GM12878 (cell line): ENCODE measurements at regions not wholly inside any gene's neighbourhood (a gene's known extent, or its start where the extent isn't known, plus 50 kb on each side); places are given as distances from the start of the nearest gene placed in this dataset.

Experiments
- ATAC-seq: fragments of 200-7000 bp; cut with Tn5 transposase; 3 replicates; pipeline ENCODE4 v1.9.1; 2020; ENCODE audit warnings: mild to moderate bottlenecking, moderate library complexity
- BruUV-seq: library from RNA; stranded (reverse); fragments of 400-500 nt; replicated peaks from 2 replicates; lab custom pipeline; 2021; lab: Mats Ljungman, UMichigan
- CTCF ChIA-PET: fragments of 300-600 bp; sonication (Branson Sonifier 250); formaldehyde crosslinking; extraction: SDS; loops from one replicate; lab custom pipeline; 2021; ENCODE audit warnings: inconsistent platforms; lab: Yijun Ruan, JAX
- POLR2A ChIA-PET: fragments of 350-600 bp; formaldehyde crosslinking; extraction: SDS; loops from one replicate; lab custom pipeline; 2021; ENCODE audit warnings: inconsistent platforms; lab: Charles Lee
- RAD21 ChIA-PET: fragments of 300-600 bp; sonication (Branson Sonifier 250); formaldehyde crosslinking; loops from one replicate; lab custom pipeline; 2023; ENCODE audit warnings: antibody characterized with exemption; ENCODE audit not compliant: unreplicated experiment; lab: Charles Lee
- SMC1A ChIA-PET: fragments of 300-600 bp; sonication (Branson Sonifier 250); formaldehyde crosslinking; loops from one replicate; lab custom pipeline; 2023; ENCODE audit not compliant: unreplicated experiment, uncharacterized antibody; lab: Charles Lee
- DNase-seq: peaks from one replicate; pipeline ENCODE4 v3.0.0-alpha.2; 2011; ENCODE audit warnings: low read depth, low spot score
- FAIRE-seq: peaks from 3 replicates; lab custom pipeline; 2011; peaks lifted over from hg19 to GRCh38; lab: Jason Lieb, UNC
- H2AFZ ChIP-seq: 2 replicates; pipeline ENCODE4 v1.6.0; 2011; ENCODE audit warnings: low read depth, low read length, control low read depth; ENCODE audit not compliant: control insufficient read depth
- H3K27ac ChIP-seq: 2 replicates; pipeline ENCODE4 v1.5.1; 2011; ENCODE audit warnings: control low read depth; ENCODE audit not compliant: control insufficient read depth, insufficient read depth
- H3K27me3 ChIP-seq, 2 experiments: replicated peaks in 1 of 2; 2 replicates each; pipeline versions ENCODE4 v1.6.0 to v1.6.1; 2011; ENCODE audit warnings: low read length in 1 of 2; ENCODE audit not compliant: control insufficient read depth in 2 of 2, insufficient read depth in 2 of 2
- H3K36me3 ChIP-seq, 2 experiments: 2 replicates each; pipeline ENCODE4 v1.5.1; 2011; ENCODE audit warnings: low read length in 1 of 2; ENCODE audit not compliant: control insufficient read depth in 2 of 2, insufficient read depth in 2 of 2
- H3K4me1 ChIP-seq: 2 replicates; pipeline ENCODE4 v1.6.1; 2011; ENCODE audit warnings: mild to moderate bottlenecking, low read length, moderate library complexity, mixed read lengths; ENCODE audit not compliant: control insufficient read depth, insufficient read depth
- H3K4me2 ChIP-seq: 2 replicates; pipeline ENCODE4 v1.6.0; 2011; ENCODE audit warnings: control low read depth; ENCODE audit not compliant: control insufficient read depth, insufficient read depth
- H3K4me3 ChIP-seq: fragments of 200-600 bp; sonication (generic); 2 replicates; pipeline ENCODE4 v1.5.1; 2016
- H3K79me2 ChIP-seq: 2 replicates; pipeline ENCODE4 v1.6.0; 2011; ENCODE audit warnings: low read length; ENCODE audit not compliant: control insufficient read depth, insufficient read depth
- H3K9ac ChIP-seq: 2 replicates; pipeline ENCODE4 v1.8.0; 2011; ENCODE audit warnings: low read length, control low read depth, mixed read lengths; ENCODE audit not compliant: control insufficient read depth, insufficient read depth
- H3K9me3 ChIP-seq: replicated peaks from 3 replicates; pipeline ENCODE4 v1.5.1; 2011; ENCODE audit warnings: mild to moderate bottlenecking, low read length; ENCODE audit not compliant: control insufficient read depth, insufficient read depth
- H4K20me1 ChIP-seq: 2 replicates; pipeline ENCODE4 v1.6.0; 2011; ENCODE audit not compliant: control insufficient read depth, insufficient read depth
- ASH2L ChIP-seq: fragments of 300-600, 200-600 bp; sonication (generic); IDR thresholded peaks from 2 replicates; pipeline ENCODE4 v1.6.1; 2017; ENCODE audit warnings: low read depth, mild to moderate bottlenecking, borderline replicate concordance
- CBX5 ChIP-seq: sonication (generic); IDR thresholded peaks from 2 replicates; pipeline ENCODE4 v1.6.1; 2016; ENCODE audit warnings: low read depth, moderate library complexity, mild to moderate bottlenecking, inconsistent platforms
- ETV6 ChIP-seq, 2 experiments: fragments of 450-650 bp in 1 of 2; IDR thresholded peaks in 1 of 2; conservative IDR thresholded peaks in 1 of 2; 2 replicates each; pipeline ENCODE4 v1.6.1; 2014; ENCODE audit warnings: antibody characterized with exemption in 1 of 2, borderline replicate concordance in 1 of 2, low read depth in 1 of 2, mild to moderate bottlenecking in 1 of 2, moderate library complexity in 1 of 2
- FOXM1 ChIP-seq: IDR thresholded peaks from 2 replicates; pipeline ENCODE4 v1.6.1; 2012; ENCODE audit warnings: low read depth, mild to moderate bottlenecking, inconsistent platforms, low read length, moderate library complexity
- JUND ChIP-seq: IDR thresholded peaks from 2 replicates; pipeline ENCODE4 v1.6.1; 2012; ENCODE audit warnings: low read depth, mild to moderate bottlenecking, low read length, improper control_type of control experiment, moderate library complexity
- KDM1A ChIP-seq: fragments of 200-600 bp; sonication (generic); IDR thresholded peaks from 2 replicates; pipeline ENCODE4 v1.6.1; 2016; ENCODE audit warnings: borderline replicate concordance
- NFYA ChIP-seq: IDR thresholded peaks from 2 replicates; pipeline ENCODE4 v1.6.1; 2011; ENCODE audit warnings: low read depth, mild to moderate bottlenecking, low read length, improper control_type of control experiment, borderline replicate concordance
- NKRF ChIP-seq: fragments of 450-650 bp; conservative IDR thresholded peaks from 2 replicates; pipeline ENCODE4 v1.6.1; 2017; ENCODE audit warnings: mild to moderate bottlenecking, moderate library complexity
- SREBF2 ChIP-seq: IDR thresholded peaks from 2 replicates; pipeline ENCODE4 v1.6.1; 2012; ENCODE audit warnings: mild to moderate bottlenecking, low read length
- TCF12 ChIP-seq: IDR thresholded peaks from 2 replicates; pipeline ENCODE4 v1.6.1; 2011; ENCODE audit warnings: low read depth, mild to moderate bottlenecking, low read length
- ZNF274 ChIP-seq: IDR thresholded peaks from one replicate; pipeline ENCODE4 v1.8.0; 2011; ENCODE audit not compliant: insufficient read length, insufficient read depth
- WGBS: methylation state at CpG from one replicate; pipeline ENCODE4 v1.1.6; 2016; ENCODE audit warnings: low lambda C conversion rate; ENCODE audit not compliant: insufficient replicate concordance, insufficient coverage; ENCODE audit errors: missing lambda C conversion rate; 5-methylcytosine and 5-hydroxymethylcytosine counted together
- in situ Hi-C: fragments of 300-500 bp; cut with MboI; formaldehyde crosslinking; loops from 9 replicates; pipeline ENCODE4 v1.14.3; 2018; ENCODE audit warnings: mixed read lengths
- intact Hi-C: fragments of 100-400 bp; cut with micrococcal nuclease; formaldehyde crosslinking; loops from one replicate; pipeline ENCODE4 v1.14.2; 2022; ENCODE audit not compliant: unreplicated experiment

GRCh38 chr5:115718927-115719326 is 93.1 kb upstream of the TMED7 start:
- no TSS peak for BruUV-seq
- H3K9me3 ChIP-seq: no peaks in the 10 kb centered on the region
- H2AFZ ChIP-seq: no peak overlapping the region
- no peaks in the 10 kb centered on the region for H3K36me3 ChIP-seq
- H3K79me2 ChIP-seq: no peaks in the 10 kb centered on the region
- SMC1A ChIA-PET: no interaction called here
- H3K9ac ChIP-seq: no peak overlapping the region
- ATAC-seq (no peak), FAIRE-seq (no peak), DNase-seq (no peak)
- TF ChIP-seq JUND (no peak), KDM1A (no peak), NFYA (no peak), TCF12 (no peak), CBX5 (no peak)
- no peak overlapping the region for H3K4me3 ChIP-seq
- 6% methylated on average over 2 of the region's 2 CpGs for WGBS
- H3K4me1 ChIP-seq: no peaks in the 10 kb centered on the region
- intact Hi-C loops: no loop called here
- CTCF ChIA-PET: no interaction called here
- H3K27ac ChIP-seq: no peak overlapping the region
- POLR2A ChIA-PET: interaction anchor here (0.6 kb wide), 1 partner anchor 276 kb away, joined by 3 read pairs; no protein-coding TSS in a partner anchor
- peaks cover 0 to 1% of the 10 kb centered on the region in 2 experiments; a peak in 1 of 4 replicates for H3K27me3 ChIP-seq
- in situ Hi-C loops: no loop called here
- H4K20me1 ChIP-seq: no peaks in the 10 kb centered on the region
- H3K4me2 ChIP-seq: no peak overlapping the region
- RAD21 ChIA-PET: no interaction called here

DNA sequence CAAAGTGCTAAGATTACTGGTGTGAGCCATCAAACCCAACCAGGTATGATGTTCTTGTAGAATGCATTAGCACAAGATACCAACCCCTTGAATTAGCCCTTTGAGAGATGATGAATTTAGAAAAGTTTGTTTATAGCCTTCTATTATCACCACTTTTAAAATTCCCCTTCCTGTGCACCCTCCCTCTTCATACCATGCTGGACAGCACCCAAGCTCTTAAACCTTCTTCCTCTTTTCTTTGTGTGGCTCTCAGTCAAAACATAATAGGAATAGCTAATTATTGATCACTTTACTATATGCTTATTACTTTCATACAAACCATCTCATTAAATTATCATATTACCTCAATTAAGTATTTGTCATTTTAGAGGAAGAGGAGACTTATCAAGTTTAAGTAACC is 87.6 kb upstream of the TMED7 start:
- no TSS peak for BruUV-seq
- no peak for TF ChIP-seq SREBF2
- no peak for TF ChIP-seq FOXM1
- TF ChIP-seq ASH2L: no peak
- TF ChIP-seq ETV6 (conservative IDR thresholded peaks at IDR 0.05 in 1 of 2, IDR thresholded peaks at IDR 0.05 in 1 of 2; ENCODE audit: borderline replicate concordance in 1 of 2, low read depth in 1 of 2): no peak
- TF ChIP-seq NKRF: no peak
- no peak for TF ChIP-seq ZNF274
- in situ Hi-C loops: no loop called here
- no peaks in the 10 kb centered on the region for H3K36me3 ChIP-seq
- H3K4me1 ChIP-seq: no peaks in the 10 kb centered on the region
- no peak for ATAC-seq
- ChIA-PET RAD21 (no interaction called here), SMC1A (interaction anchor here (0.5 to 0.6 kb wide), 2 partner anchors 140 to 668 kb away, joined by 3 read pairs; no protein-coding TSS in a partner anchor), CTCF (no interaction called here), POLR2A (no interaction called here)
- H3K4me2 ChIP-seq: no peak overlapping the region
- intact Hi-C loops: no loop called here
- FAIRE-seq: no peak
- no peaks in the 10 kb centered on the region for H4K20me1 ChIP-seq
- H3K9me3 ChIP-seq: no peaks in the 10 kb centered on the region; the same call in 2 of the 3 replicates
- DNase-seq: no peak
- no peaks in the 10 kb centered on the region for H3K79me2 ChIP-seq
- H3K27me3 ChIP-seq: no peaks in the 10 kb centered on the region
- no peak overlapping the region for H3K27ac ChIP-seq
- no peak overlapping the region for H2AFZ ChIP-seq
- no peak overlapping the region for H3K4me3 ChIP-seq
- H3K9ac ChIP-seq: no peak overlapping the region
